Smooth muscle cell (in vitro differentiated cells): ENCODE measurements at regions not wholly inside any gene's neighbourhood (a gene's known extent, or its start where the extent isn't known, plus 50 kb on each side); places are given as distances from the start of the nearest gene placed in this dataset.

Source experiments
- DNase-seq: peaks from one replicate; lab custom pipeline; 2025; ENCODE audit not compliant: unreplicated experiment; lab: John Stamatoyannopoulos, UW
- H2AFZ ChIP-seq: fragments of 200-600 bp; sonication (generic); 2 replicates; pipeline ENCODE4 v1.6.0; 2016; ENCODE audit warnings: antibody characterized with exemption, low read depth, mild to moderate bottlenecking
- H3F3A ChIP-seq: fragments of 200-600 bp; sonication (generic); 2 replicates; pipeline ENCODE4 v1.6.0; 2017; ENCODE audit warnings: antibody characterized with exemption, low read depth
- H3K27ac ChIP-seq: fragments of 200-600 bp; sonication (generic); 2 replicates; pipeline ENCODE4 v1.5.1; 2016; ENCODE audit warnings: low read depth, mild to moderate bottlenecking
- H3K27me3 ChIP-seq: fragments of 200-600 bp; sonication (generic); 2 replicates; pipeline ENCODE4 v1.6.1; 2016; ENCODE audit warnings: low read depth, mild to moderate bottlenecking
- H3K36me3 ChIP-seq: fragments of 200-600 bp; sonication (generic); 2 replicates; pipeline ENCODE4 v1.5.1; 2016; ENCODE audit warnings: low read depth
- H3K4me1 ChIP-seq: fragments of 200-600 bp; sonication (generic); 2 replicates; pipeline ENCODE4 v1.5.1; 2016; ENCODE audit warnings: low read depth
- H3K4me2 ChIP-seq: fragments of 200-600 bp; sonication (generic); 2 replicates; pipeline ENCODE4 v1.6.0; 2016; ENCODE audit warnings: mild to moderate bottlenecking
- H3K4me3 ChIP-seq: fragments of 200-600 bp; sonication (generic); 2 replicates; pipeline ENCODE4 v1.5.1; 2016; ENCODE audit warnings: mild to moderate bottlenecking
- H3K79me2 ChIP-seq: fragments of 200-600 bp; sonication (generic); 2 replicates; pipeline ENCODE4 v1.6.0; 2016; ENCODE audit warnings: low read depth, mild to moderate bottlenecking
- H3K9ac ChIP-seq: fragments of 200-600 bp; sonication (generic); 2 replicates; pipeline ENCODE4 v1.6.0; 2016; ENCODE audit warnings: low read depth
- H3K9me3 ChIP-seq: fragments of 200-600 bp; sonication (generic); replicated peaks from 2 replicates; pipeline ENCODE4 v1.5.1; 2016; ENCODE audit warnings: low read depth
- H4K20me1 ChIP-seq: fragments of 200-600 bp; sonication (generic); 2 replicates; pipeline ENCODE4 v1.6.0; 2016; ENCODE audit warnings: low read depth
- WGBS: methylation state at CpG from one replicate; pipeline ENCODE4 v1.1.7; 2016; ENCODE audit warnings: low lambda C conversion rate; 5-methylcytosine and 5-hydroxymethylcytosine counted together
- TF ChIP-seq, protein P1 (sequence below): fragments of 200-600 bp; sonication (generic); IDR thresholded peaks from 2 replicates; pipeline ENCODE4 v1.5.1; 2017; ENCODE audit warnings: borderline replicate concordance, mild to moderate bottlenecking, antibody characterized with exemption; ENCODE audit not compliant: insufficient read depth, poor library complexity, severe bottlenecking

GRCh38 chr15:70447081-70447480 is 316.3 kb downstream of the UACA start:
- no peaks in the 10 kb centered on the region for H4K20me1 ChIP-seq
- peaks cover 7% of the 10 kb centered on the region for H3K4me1 ChIP-seq
- H3F3A ChIP-seq = no peaks in the 10 kb centered on the region
- DNase-seq = no peak
- no peaks in the 10 kb centered on the region for H3K36me3 ChIP-seq
- no peaks in the 10 kb centered on the region for H3K79me2 ChIP-seq
- no peak overlapping the region for H3K4me2 ChIP-seq
- 91% methylated on average over 5 of the region's 5 CpGs for WGBS
- H2AFZ ChIP-seq = no peak overlapping the region
- no peak overlapping the region for H3K9ac ChIP-seq
- H3K27ac ChIP-seq = no peak overlapping the region
- TF ChIP-seq, protein P1, sequence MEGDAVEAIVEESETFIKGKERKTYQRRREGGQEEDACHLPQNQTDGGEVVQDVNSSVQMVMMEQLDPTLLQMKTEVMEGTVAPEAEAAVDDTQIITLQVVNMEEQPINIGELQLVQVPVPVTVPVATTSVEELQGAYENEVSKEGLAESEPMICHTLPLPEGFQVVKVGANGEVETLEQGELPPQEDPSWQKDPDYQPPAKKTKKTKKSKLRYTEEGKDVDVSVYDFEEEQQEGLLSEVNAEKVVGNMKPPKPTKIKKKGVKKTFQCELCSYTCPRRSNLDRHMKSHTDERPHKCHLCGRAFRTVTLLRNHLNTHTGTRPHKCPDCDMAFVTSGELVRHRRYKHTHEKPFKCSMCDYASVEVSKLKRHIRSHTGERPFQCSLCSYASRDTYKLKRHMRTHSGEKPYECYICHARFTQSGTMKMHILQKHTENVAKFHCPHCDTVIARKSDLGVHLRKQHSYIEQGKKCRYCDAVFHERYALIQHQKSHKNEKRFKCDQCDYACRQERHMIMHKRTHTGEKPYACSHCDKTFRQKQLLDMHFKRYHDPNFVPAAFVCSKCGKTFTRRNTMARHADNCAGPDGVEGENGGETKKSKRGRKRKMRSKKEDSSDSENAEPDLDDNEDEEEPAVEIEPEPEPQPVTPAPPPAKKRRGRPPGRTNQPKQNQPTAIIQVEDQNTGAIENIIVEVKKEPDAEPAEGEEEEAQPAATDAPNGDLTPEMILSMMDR = no peak
- H3K4me3 ChIP-seq = no peak overlapping the region
- H3K27me3 ChIP-seq = peaks cover 45% of the 10 kb centered on the region
- no peaks in the 10 kb centered on the region for H3K9me3 ChIP-seq

GRCh38 chr15:70443486-70444273 is 319.7 kb downstream of the UACA start:
- H3K4me1 ChIP-seq = peaks cover under 1% of the 10 kb centered on the region
- H3K4me2 ChIP-seq = no peak overlapping the region
- H3F3A ChIP-seq = no peaks in the 10 kb centered on the region
- peaks cover 41% of the 10 kb centered on the region for H3K27me3 ChIP-seq
- H4K20me1 ChIP-seq = no peaks in the 10 kb centered on the region
- H3K9me3 ChIP-seq = no peaks in the 10 kb centered on the region
- TF ChIP-seq, protein P1 = no peak
- H3K79me2 ChIP-seq = no peaks in the 10 kb centered on the region
- no peak overlapping the region for H3K4me3 ChIP-seq
- H3K36me3 ChIP-seq = no peaks in the 10 kb centered on the region
- no peak overlapping the region for H3K27ac ChIP-seq
- 80% methylated on average over 9 of the region's 9 CpGs for WGBS
- no peak overlapping the region for H2AFZ ChIP-seq
- H3K9ac ChIP-seq = no peak overlapping the region
- DNase-seq = no peak

GRCh38 chr15:70442616-70443321 is 320.6 kb downstream of the UACA start:
- Histone ChIP-seq H3K27me3 (peaks cover 39% of the 10 kb centered on the region), H3K9me3 (no peaks in the 10 kb centered on the region), H3K27ac (no peak overlapping the region), H3K9ac (no peak overlapping the region), H3K4me3 (no peak overlapping the region), H2AFZ (no peak overlapping the region), H3F3A (no peaks in the 10 kb centered on the region), H3K4me1 (peaks cover 10% of the 10 kb centered on the region), H3K4me2 (no peak overlapping the region), H3K36me3 (no peaks in the 10 kb centered on the region), H4K20me1 (no peaks in the 10 kb centered on the region), H3K79me2 (no peaks in the 10 kb centered on the region)
- TF ChIP-seq, protein P1 = no peak
- DNase-seq = no peak
- 86% methylated on average over 13 of the region's 13 CpGs for whole genome bisulfite sequencing

DNA sequence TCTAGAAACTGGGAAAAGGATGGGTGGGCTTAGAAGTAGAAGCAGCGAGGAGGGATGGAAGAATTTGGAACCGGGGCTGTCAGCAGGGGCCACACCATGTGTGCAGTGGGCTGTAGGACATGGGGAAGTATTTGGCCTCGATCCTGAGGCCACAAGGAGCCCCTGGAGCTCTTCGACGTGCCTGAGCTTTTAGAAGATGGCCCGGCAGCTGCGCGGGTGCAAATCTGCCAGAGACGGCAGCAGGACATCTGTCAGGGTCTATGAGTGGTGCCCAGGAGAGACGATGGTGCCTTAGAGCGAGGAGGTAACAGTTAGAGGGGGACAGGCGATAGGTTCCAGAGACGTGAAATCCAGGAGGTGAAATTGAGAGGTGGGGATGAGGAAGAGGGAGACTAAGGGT is 321.1 kb downstream of the UACA start:
- no peaks in the 10 kb centered on the region for H3K36me3 ChIP-seq
- no peaks in the 10 kb centered on the region for H3K79me2 ChIP-seq
- no peak overlapping the region for H3K9ac ChIP-seq
- peaks cover 39% of the 10 kb centered on the region for H3K27me3 ChIP-seq
- no peaks in the 10 kb centered on the region for H4K20me1 ChIP-seq
- no peak overlapping the region for H3K4me3 ChIP-seq
- no peaks in the 10 kb centered on the region for H3K9me3 ChIP-seq
- H3K4me2 ChIP-seq = no peak overlapping the region
- no peak overlapping the region for H3K27ac ChIP-seq
- WGBS = 96% methylated on average over 13 of the region's 13 CpGs
- no peak for DNase-seq
- no peaks in the 10 kb centered on the region for H3F3A ChIP-seq
- peaks cover 13% of the 10 kb centered on the region for H3K4me1 ChIP-seq
- TF ChIP-seq, protein P1 = no peak
- H2AFZ ChIP-seq = no peak overlapping the region
